HEK293 (cell line): ENCODE measurements at regions not wholly inside any gene's neighbourhood (a gene's known extent, or its start where the extent isn't known, plus 50 kb on each side); places are given as distances from the start of the nearest gene placed in this dataset.

ENCODE experiments used
- ZBTB7A ChIP-seq: fragments of 450-650 bp; formaldehyde crosslinking; IDR thresholded peaks from 2 replicates; pipeline ENCODE4 v1.5.1; 2016; ENCODE audit warnings: low read depth, missing biosample characterization, missing genetic modification characterization
- ZNF274 ChIP-seq, 2 experiments: fragments of 200-500 bp in 1 of 2; fragments of 450-650 bp in 1 of 2; sonication (Bioruptor generic) in 1 of 2; formaldehyde crosslinking in 1 of 2; IDR thresholded peaks; 2 replicates each; pipeline versions ENCODE4 v1.5.1 to v1.6.1; 2014 to 2016; ENCODE audit warnings: borderline replicate concordance in 1 of 2, inconsistent platforms in 1 of 2, low read length in 1 of 2, missing biosample characterization in 1 of 2, missing genetic modification characterization in 1 of 2
- TF ChIP-seq, protein P1 (sequence below): fragments of 450-650 bp; formaldehyde crosslinking; IDR thresholded peaks from 2 replicates; pipeline ENCODE4 v1.5.1; 2016; ENCODE audit warnings: missing biosample characterization, missing genetic modification characterization
- TF ChIP-seq, protein P2 (sequence below): fragments of 450-650 bp; formaldehyde crosslinking; IDR thresholded peaks from 2 replicates; pipeline ENCODE4 v1.5.1; 2016; ENCODE audit warnings: missing biosample characterization, missing genetic modification characterization

- TF ChIP-seq, protein P1, sequence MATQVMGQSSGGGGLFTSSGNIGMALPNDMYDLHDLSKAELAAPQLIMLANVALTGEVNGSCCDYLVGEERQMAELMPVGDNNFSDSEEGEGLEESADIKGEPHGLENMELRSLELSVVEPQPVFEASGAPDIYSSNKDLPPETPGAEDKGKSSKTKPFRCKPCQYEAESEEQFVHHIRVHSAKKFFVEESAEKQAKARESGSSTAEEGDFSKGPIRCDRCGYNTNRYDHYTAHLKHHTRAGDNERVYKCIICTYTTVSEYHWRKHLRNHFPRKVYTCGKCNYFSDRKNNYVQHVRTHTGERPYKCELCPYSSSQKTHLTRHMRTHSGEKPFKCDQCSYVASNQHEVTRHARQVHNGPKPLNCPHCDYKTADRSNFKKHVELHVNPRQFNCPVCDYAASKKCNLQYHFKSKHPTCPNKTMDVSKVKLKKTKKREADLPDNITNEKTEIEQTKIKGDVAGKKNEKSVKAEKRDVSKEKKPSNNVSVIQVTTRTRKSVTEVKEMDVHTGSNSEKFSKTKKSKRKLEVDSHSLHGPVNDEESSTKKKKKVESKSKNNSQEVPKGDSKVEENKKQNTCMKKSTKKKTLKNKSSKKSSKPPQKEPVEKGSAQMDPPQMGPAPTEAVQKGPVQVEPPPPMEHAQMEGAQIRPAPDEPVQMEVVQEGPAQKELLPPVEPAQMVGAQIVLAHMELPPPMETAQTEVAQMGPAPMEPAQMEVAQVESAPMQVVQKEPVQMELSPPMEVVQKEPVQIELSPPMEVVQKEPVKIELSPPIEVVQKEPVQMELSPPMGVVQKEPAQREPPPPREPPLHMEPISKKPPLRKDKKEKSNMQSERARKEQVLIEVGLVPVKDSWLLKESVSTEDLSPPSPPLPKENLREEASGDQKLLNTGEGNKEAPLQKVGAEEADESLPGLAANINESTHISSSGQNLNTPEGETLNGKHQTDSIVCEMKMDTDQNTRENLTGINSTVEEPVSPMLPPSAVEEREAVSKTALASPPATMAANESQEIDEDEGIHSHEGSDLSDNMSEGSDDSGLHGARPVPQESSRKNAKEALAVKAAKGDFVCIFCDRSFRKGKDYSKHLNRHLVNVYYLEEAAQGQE: no peak
- no peak for TF ChIP-seq ZBTB7A (tag by site-specific recombination)
- no peak for TF ChIP-seq ZNF274 (IDR thresholded peaks at IDR 0.05; ENCODE audit: low read length)
- TF ChIP-seq ZNF274 (tag by site-specific recombination; IDR thresholded peaks at IDR 0.05; ENCODE audit: borderline replicate concordance): no peak
- TF ChIP-seq, protein P2, sequence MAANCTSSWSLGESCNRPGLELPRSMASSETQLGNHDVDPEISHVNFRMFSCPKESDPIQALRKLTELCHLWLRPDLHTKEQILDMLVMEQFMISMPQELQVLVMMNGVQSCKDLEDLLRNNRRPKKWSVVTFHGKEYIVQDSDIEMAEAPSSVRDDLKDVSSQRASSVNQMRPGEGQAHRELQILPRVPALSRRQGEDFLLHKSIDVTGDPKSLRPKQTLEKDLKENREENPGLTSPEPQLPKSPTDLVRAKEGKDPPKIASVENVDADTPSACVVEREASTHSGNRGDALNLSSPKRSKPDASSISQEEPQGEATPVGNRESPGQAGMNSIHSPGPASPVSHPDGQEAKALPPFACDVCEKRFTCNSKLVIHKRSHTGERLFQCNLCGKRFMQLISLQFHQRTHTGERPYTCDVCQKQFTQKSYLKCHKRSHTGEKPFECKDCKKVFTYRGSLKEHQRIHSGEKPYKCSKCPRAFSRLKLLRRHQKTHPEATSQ (tag by site-specific recombination): no peak
These were observed 345.4 kb downstream of the STIM2 start for GRCh38 chr4:27206009-27206408.
